HG02798 (cell line): ENCODE measurements at regions not wholly inside any gene's neighbourhood (a gene's known extent, or its start where the extent isn't known, plus 50 kb on each side); places are given as distances from the start of the nearest gene placed in this dataset.
"Not testable (repeated sequence)": the region's sequence is repeated elsewhere in the genome, so short reads cannot be mapped to it uniquely, and the experiment has no call there.

Source experiments
- ATAC-seq: cut with Tn5 transposase; IDR thresholded peaks from one replicate; pipeline ENCODE4 v1.9.1; 2021; ENCODE audit warnings: mild to moderate bottlenecking; ENCODE audit not compliant: unreplicated experiment, poor library complexity

DNA sequence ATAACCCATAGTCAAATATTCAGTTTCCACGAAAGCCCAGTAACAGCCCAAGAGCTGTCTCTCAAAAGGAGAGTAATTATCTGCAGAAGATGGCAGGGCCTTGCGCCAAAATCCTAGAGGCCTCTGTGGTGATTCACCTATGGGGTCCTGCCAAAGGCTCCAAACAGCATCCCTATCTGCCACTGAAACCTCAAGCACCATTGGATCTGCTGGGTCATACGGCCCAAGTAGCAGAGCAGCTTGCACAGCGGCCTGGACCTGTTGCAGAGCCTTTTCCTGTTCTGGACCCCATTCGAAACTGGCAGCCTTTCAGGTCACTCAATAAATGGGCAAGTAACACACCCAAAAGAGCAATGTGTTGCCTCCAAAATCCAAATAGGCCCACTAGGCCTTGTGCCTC is 183.2 kb upstream of the IPO5 start:
- not testable (repeated sequence) for ATAC-seq

GRCh38 chr13:97772466-97772865 is 181.0 kb upstream of the IPO5 start:
- ATAC-seq: not testable (repeated sequence)

GRCh38 chr13:97774391-97775100 is 178.9 kb upstream of the IPO5 start:
- ATAC-seq: not testable (repeated sequence)

DNA sequence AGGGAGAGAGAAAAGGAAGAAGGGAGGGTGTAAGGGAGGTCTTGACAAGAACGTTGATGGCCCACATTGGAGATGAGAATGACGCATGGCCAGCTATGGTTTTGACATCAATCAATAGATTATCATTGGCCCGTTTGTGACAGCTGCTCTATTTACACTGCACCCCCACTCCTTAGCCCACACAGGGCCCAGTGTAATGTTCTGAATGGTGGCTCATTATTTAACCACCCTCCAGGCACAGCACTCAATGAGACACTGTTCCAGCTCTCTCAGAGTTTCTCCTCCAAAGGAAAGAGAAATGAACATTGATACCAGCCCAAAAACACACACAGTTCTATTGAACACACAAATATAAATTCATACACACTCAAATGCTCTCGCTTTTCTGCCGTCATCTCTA is 173.0 kb upstream of the IPO5 start:
- ATAC-seq: no peak

DNA sequence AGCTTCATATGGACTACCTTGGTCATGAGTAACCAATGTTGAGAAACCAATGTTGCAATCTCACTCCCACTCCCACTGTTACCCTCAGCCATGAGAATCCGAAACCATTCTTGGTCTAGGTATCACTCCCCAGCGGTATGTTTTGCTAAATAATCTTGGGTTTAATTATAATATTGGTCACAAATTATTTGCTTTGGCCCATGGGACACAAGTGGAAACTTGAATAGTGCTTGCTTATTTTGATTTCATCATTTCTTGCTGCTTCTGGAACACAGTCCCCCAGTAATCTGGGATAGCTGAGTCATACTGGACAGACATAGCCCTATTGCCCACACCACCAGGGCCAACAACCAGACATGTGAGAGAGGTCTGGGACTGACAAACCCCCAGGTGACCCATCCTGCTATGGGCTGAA is 171.6 kb upstream of the IPO5 start:
- ATAC-seq: no peak

DNA sequence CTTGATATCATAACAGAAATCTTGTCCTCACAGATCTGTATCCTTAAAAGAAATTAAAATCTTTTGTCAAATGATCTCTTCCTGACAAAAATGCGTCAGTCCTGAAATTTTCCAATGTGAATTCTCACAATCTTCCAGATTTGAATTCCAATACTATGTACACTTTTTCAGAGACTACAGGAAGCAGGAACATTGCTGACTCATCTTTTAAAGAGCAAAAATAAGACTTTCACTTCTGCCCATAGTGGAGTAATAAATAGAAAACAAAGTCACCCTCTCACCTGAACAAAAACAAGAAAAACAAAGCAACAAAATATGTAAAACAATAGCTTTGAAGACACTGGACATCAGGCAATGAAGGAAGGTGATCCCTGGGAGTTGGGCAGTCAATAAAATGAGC is 167.0 kb upstream of the IPO5 start:
- ATAC-seq: no peak

GRCh38 chr13:97797553-97797952 is 155.9 kb upstream of the IPO5 start:
- ATAC-seq: no peak

- no peak for ATAC-seq
These were observed 155.2 kb upstream of the IPO5 start for GRCh38 chr13:97798171-97798821.

GRCh38 chr13:97798836-97799235 is 154.6 kb upstream of the IPO5 start:
- ATAC-seq: no peak

GRCh38 chr13:97802213-97802612 is 151.3 kb upstream of the IPO5 start:
- no peak for ATAC-seq

GRCh38 chr13:97809576-97809975 is 143.9 kb upstream of the IPO5 start:
- no peak for ATAC-seq

GRCh38 chr13:97810152-97810551 is 143.3 kb upstream of the IPO5 start:
- ATAC-seq: no peak

DNA sequence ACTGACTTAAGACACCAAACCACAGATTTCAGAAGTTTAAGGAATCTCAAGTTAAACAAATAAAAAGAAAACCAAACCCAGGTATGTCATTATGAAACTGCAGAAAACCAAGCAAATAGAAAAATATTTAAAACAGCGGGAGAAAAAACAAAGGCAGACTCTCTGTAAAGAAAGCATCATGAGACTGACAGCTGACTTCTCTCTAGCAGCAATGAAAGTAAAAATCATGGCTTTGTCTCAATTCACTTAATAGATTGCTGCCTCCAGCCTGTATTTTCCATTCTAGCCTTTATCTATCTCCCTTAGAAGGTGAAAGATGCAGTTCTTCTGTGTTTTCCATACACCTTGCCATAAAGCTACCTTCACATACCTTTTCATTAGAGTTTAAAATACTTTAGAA is 131.1 kb upstream of the IPO5 start:
- no peak for ATAC-seq

DNA sequence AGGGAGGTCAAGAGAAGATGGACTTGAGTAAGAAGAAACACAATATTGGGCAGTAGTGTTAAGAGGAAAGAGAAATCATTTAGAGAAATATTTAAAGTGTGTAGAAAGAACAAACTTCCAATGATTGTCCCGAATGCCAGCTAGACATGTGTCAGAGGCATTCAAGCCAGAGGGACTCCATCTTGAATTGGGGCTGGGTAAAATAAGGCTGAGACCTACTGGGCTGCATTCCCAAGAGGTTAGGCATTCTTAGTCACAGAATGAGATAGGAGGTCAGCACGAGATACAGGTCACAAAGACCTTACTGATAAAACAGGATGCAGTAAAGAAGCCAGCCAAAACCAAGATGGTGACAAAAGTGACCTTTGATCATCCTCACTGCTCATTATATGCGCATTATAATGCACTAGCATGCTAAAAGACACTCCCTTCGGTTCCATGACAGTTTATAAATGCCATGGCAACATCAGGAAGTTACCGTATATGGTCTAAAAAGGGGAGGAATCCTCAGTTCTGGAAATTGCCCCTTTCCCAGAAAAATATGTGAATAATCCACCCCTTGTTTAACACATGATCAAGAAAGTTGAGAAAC is 127.0 kb upstream of the IPO5 start:
- no peak for ATAC-seq

- ATAC-seq: no peak
These were observed 119.2 kb upstream of the IPO5 start for GRCh38 chr13:97834250-97834649.

DNA sequence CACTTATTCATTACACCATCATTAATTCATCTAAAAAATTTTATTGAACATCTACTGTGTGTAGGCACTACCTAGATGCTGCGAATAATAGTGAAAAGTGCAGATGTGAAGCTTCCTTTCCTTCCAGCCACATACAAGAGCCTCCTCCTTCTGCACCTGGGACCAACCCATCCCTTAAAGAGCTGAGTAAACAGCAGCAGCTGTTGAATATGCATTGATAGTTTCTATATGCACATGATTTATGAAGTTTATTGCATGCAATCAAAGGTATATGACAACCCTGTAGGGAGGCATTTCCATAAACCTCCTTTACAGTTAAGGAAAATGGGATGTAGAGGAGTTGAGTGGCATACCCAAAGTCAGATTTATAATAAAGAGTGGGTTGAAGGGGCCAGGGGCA is 110.3 kb upstream of the IPO5 start:
- no peak for ATAC-seq

GRCh38 chr13:97844151-97844550 is 109.3 kb upstream of the IPO5 start:
- no peak for ATAC-seq

- ATAC-seq: peak; percentile 9
These were observed 104.6 kb upstream of the IPO5 start for GRCh38 chr13:97848886-97849285.

DNA sequence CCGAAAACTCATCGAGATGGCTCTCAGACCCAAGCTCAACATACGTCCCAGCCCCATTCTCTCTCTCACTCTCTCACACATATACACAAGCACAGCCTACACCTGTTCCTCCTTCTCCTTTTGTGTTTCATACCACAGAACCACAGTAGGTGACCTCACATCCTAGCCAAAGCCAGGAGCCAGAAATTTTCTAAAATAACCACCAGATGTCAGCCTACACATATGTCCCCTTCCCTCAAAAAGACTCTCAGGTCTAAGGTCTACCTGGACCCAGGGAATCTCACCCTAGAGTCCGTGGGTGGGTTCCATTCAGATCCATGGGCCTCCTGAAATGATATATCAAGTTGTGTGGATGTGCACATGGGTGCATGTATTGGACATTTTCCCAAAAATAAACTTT is 104.2 kb upstream of the IPO5 start:
- peak; percentile 76 for ATAC-seq

GRCh38 chr13:97851269-97851668 is 102.2 kb upstream of the IPO5 start:
- no peak for ATAC-seq

GRCh38 chr13:97852181-97852874 is 101.1 kb upstream of the IPO5 start:
- ATAC-seq: no peak
